ENCODE measurements at regions not wholly inside any gene's neighbourhood (a gene's known extent, or its start where the extent isn't known, plus 50 kb on each side); places are given as distances from the start of the nearest gene placed in this dataset.
A peak's percentile ranks its signal among the peaks of the same experiment; 100 is the strongest.

DNA sequence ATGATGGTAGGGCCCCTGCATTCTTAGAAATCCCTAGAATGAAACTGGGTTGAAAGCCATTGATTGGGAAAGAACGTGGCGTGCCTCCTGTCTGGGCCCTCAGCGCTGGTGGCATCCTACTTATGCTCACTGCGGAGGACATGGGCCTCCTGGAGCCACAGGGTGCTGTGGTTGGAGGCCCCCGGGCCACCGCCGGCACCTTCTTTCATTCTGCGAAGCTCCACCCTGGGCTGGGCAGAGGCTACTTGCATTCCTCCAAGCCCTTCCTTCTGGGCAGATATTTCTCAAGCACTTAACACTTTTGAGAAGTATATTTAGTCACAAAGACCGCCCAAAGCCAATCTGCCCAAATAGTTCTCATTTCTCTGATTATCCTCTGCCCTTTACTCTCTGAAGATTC, 311.9 kb downstream of the MYCN start:
- H3K4me1 ChIP-seq (replicated peaks in 1 of 4; ENCODE audit: control insufficient read depth in 3 of 4, insufficient read depth in 4 of 4, low read length in 3 of 4) = peaks cover 0 to 11% (median 8%) of the 10 kb centered on the region in 4 experiments; a peak in 5 of 7 replicates
- H3K23me2 ChIP-seq (ENCODE audit: low read depth, low read length) = no peaks in the 10 kb centered on the region; the same call in 1 of the 2 replicates
- H3K4ac ChIP-seq (replicated peaks; ENCODE audit: insufficient read length, low read depth, low read length) = no peak overlapping the region
- no peak overlapping the region for H2BK5ac ChIP-seq (ENCODE audit: low read depth, low read length)
- POLR2A ChIA-PET (ENCODE audit: partially characterized antibody) = no interaction called here
- no peak overlapping the region for H3K4me2 ChIP-seq (ENCODE audit: insufficient read depth in 1 of 2, low read depth in 2 of 2, low read length in 2 of 2)
- CTCF ChIA-PET (ENCODE audit: partially characterized antibody) = interaction anchor here (0.9 kb wide), 1 partner anchor 28 kb away, joined by 3 read pairs; no protein-coding TSS in a partner anchor
- no peak overlapping the region for H4K5ac ChIP-seq (ENCODE audit: insufficient read length, low read depth, low read length)
- H3K18ac ChIP-seq (ENCODE audit: extremely low read depth, low read length) = no peak overlapping the region
- H3K4me3 ChIP-seq (ENCODE audit: extremely low read depth in 1 of 4, insufficient read depth in 2 of 4, low read depth in 3 of 4, low read length in 4 of 4) = no peak overlapping the region
- no peak overlapping the region for H3K56ac ChIP-seq (replicated peaks; ENCODE audit: insufficient read length, low read depth, low read length)
- H3K9me3 ChIP-seq (ENCODE audit: insufficient read depth in 2 of 2, low read depth in 1 of 2, low read length in 1 of 2) = 0 out of 4 replicates have a peak, but pooled peaks cover 0 to 6% of the 10 kb centered on the region in 2 experiments
- H3K36me3 ChIP-seq (ENCODE audit: control insufficient read depth in 2 of 4, insufficient read depth in 4 of 4, low read length in 3 of 4) = peaks cover 0 to 2% (median 0%) of the 10 kb centered on the region in 4 experiments; a peak in 1 of 8 replicates
- no peaks in the 10 kb centered on the region for H4K20me1 ChIP-seq (replicated peaks in 1 of 2; ENCODE audit: control insufficient read depth in 1 of 2, insufficient read depth in 2 of 2, low read length in 2 of 2)
- no peak overlapping the region for H2BK120ac ChIP-seq (replicated peaks; ENCODE audit: low read depth, low read length)
- no peak overlapping the region for H2BK20ac ChIP-seq (ENCODE audit: low read length)
- peak in 1 of 2 experiments; percentile 24 for DNase-seq (ENCODE audit: low read depth in 1 of 2, low spot score in 2 of 2)
- no peak overlapping the region for H3K23ac ChIP-seq (ENCODE audit: insufficient read length)
- H3K9ac ChIP-seq (replicated peaks in 1 of 4; ENCODE audit: extremely low read depth in 1 of 4, low read depth in 3 of 4, low read length in 3 of 4) = no peak overlapping the region
- FAIRE-seq = no peak
- no peak overlapping the region for H2AK5ac ChIP-seq (ENCODE audit: low read depth, low read length)
- H2BK12ac ChIP-seq (ENCODE audit: low read depth, low read length) = no peak overlapping the region
- no peaks in the 10 kb centered on the region for H3K79me1 ChIP-seq (ENCODE audit: low read depth, low read length)
- H4K91ac ChIP-seq (replicated peaks; ENCODE audit: insufficient read length, low read length) = no peak overlapping the region
- H3K79me2 ChIP-seq (ENCODE audit: control insufficient read depth in 1 of 2, insufficient read depth in 2 of 2, low read length in 2 of 2) = no peaks in the 10 kb centered on the region
- H4K8ac ChIP-seq (ENCODE audit: extremely low read depth, insufficient read depth, low read length) = no peak overlapping the region
- 88% methylated on average over 9 of the region's 9 CpGs; no CpG with 5 or more reads in 1 of the 2 experiments for WGBS, 2 experiments (ENCODE audit: extremely low coverage in 1 of 2, insufficient coverage in 1 of 2, insufficient read length in 1 of 2, insufficient replicate concordance in 2 of 2, low coverage in 1 of 2, low lambda C conversion rate in 2 of 2, missing lambda C conversion rate in 1 of 2)
- no peak overlapping the region for H2BK15ac ChIP-seq (ENCODE audit: low read length)
- no peaks in the 10 kb centered on the region for H3K27me3 ChIP-seq (replicated peaks in 1 of 4; ENCODE audit: control insufficient read depth in 3 of 4, extremely low read depth in 1 of 4, insufficient read depth in 3 of 4, low read length in 3 of 4)
- no peak overlapping the region for H3K14ac ChIP-seq (ENCODE audit: insufficient read length)
- no peak overlapping the region for H3K27ac ChIP-seq (ENCODE audit: low read depth, low read length)
- no peak overlapping the region for H2AFZ ChIP-seq (ENCODE audit: low read length)
- TF ChIP-seq NANOG (IDR thresholded peaks at IDR 0.05; ENCODE audit: insufficient read depth, low read depth, low read length, poor library complexity, severe bottlenecking) (no peak), KDM1A (IDR thresholded peaks at IDR 0.05; ENCODE audit: borderline replicate concordance, low read length) (no peak), GTF2F1 (IDR thresholded peaks at IDR 0.05; ENCODE audit: borderline replicate concordance, low read depth, low read length) (no peak)

All from H1 (cell line).